NCI-H1417 (cell line): ENCODE measurements at regions not wholly inside any gene's neighbourhood (a gene's known extent, or its start where the extent isn't known, plus 50 kb on each side); places are given as distances from the start of the nearest gene placed in this dataset.
"Not testable (repeated sequence)": the region's sequence is repeated elsewhere in the genome, so short reads cannot be mapped to it uniquely, and the experiment has no call there.

Experiments used
- DNase-seq, 3 experiments: peaks; one replicate each; lab custom pipeline; 2025; lab: John Stamatoyannopoulos, UW

DNA sequence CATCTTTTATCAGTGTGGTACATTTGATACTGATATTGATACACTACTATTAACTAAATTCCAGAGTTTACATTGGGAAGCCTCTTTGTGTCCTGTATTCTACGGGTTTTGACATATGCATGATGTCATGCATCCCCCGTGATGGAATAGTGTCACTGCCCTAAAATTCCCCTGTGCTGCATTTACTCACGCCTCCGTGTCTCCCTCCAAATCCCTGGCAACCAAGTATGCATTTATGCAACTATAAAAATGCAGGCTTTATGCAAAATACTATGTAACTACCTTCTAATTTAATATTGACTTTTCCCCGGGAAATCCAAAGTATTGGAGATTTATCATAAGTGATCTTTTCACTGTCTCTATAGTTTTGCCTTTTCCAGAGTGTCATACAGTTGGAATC is 453.7 kb upstream of the RUNX1 start:
- DNase-seq = no peak

DNA sequence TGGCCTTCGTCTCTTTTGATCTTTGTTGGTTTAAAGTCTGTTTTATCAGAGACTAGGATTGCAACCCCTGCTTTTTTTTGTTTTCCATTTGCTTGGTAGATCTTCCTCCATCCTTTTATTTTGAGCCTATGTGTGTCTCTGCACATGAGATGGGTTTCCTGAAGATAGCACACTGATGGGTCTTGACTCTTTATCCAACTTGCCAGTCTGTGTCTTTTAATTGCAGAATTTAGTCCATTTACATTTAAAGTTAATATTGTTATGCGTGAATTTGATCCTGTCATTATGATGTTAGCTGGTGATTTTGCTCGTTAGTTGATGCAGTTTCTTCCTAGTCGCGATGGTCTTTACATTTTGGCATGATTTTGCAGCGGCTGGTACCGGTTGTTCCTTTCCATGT is 448.4 kb upstream of the RUNX1 start:
- not testable (repeated sequence) for DNase-seq

DNA sequence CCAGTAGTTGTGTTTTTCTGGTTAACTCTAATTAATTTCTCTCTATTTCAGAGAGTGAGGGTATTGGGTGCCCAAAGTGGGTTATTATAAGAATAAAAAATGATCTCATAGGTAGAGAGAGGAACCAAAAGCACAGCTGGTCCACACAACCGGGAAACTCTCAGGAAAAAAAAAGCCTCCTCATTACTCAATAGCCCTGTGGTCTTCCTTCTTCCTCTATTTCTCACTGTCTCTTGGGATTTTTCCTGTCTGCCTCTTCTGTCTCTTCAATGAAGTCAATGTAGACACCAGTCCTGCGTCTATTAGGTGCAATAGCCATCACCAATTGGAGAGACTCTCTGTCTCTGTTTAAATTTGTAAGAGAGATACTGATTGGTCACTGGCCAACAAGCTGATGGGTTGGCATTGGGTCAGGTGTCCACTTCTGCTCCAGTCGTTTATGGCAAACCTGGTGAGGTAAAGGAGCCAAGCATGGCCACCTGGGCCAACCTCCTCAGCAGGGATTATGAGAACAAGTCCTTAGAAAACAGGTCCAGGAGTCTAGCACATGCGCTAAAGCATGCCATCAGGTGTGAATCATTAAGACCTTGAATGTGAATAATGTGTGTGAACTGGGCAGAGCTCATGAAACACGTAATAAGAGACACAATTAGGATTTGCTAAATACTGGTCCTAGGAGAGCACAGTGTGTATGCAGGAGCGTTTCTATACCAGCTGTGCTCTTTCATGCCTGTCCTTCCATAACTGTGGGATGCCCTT is 443.0 kb upstream of the RUNX1 start:
- no peak for DNase-seq

DNA sequence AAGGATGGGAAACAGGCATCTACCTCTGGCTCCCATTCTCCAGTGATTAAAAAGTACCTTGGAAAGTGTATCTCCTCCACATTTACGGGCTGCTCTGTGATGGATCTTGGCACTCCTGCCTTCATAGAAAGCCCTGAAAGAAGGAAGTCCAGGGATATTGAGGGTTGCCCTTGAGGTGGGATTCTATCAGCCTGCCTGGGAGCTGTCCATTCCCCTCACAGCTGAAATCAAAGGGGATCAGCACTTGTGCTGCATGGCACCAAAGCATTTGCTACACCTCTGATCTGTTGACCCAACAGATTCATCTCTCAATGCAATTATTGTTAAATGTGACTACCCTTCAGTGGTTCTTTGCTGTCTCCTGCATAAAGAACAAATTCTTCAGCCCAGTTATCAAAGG is 442.0 kb upstream of the RUNX1 start:
- DNase-seq = no peak

DNA sequence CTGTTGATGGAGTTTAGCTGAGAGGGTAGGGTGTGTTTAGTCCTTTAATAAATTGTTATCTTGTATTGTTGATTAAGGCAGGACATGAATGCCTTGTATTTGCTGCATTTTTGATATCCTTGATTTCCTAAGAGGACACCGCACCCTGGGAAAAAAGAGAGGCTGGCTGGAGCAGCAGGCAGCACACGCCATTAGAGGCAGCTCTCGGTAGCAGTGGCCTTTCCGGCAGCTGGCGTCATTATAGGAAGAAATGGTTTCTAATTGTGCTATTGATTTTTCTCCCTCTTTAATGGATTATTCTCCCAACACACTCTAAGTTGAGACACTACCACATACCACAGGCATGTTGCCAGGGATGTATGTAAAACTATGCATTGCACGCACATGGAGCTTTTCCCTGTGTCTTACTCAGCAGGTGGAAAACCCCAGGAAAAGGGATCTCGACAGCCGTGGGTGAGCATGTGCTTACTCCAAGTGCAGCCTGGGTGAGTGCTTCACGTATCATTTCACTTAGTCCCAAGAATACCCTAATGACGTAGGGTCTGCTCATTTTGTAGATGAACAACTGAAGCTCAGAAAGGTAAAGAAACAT is 440.4 kb upstream of the RUNX1 start:
- peak in 1 of 3 experiments; percentile 26 for DNase-seq

DNA sequence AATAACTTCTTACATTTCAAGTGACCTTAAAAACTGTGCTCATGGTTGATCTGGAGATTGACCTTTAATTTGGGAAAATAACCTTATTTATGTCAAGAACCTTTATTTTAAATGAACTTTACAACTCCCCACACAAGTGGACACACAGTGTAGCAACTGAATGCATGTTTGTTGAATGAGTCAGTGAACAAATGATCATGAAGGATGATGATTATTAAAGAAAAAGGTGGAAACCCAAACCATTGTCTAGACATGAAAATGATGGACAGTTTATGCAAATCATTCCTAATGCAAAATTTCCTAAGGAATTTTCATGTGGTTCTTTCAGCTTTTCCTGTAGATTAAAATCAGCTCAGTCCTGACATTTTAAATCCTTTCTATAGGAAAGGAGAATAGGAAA is 439.8 kb upstream of the RUNX1 start:
- DNase-seq = no peak

DNA sequence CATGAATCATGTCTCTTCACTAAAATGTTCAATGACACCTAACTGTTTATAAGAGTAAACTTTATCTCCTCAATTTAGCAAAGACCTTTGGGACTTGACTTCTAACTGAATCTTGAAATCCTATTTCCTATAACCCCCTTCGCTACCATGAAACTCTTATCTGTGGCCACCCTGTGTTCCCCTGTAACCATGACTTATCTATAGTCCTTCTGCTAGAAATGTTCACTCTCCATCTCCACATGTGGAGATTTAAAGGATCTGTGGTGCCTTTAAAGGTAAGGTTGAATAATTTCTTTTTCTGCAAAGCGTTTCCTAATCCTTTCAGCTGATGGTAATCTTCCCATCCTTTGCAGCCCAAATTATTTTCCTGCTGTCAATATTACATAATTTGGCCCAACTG is 436.3 kb upstream of the RUNX1 start:
- no peak for DNase-seq

DNA sequence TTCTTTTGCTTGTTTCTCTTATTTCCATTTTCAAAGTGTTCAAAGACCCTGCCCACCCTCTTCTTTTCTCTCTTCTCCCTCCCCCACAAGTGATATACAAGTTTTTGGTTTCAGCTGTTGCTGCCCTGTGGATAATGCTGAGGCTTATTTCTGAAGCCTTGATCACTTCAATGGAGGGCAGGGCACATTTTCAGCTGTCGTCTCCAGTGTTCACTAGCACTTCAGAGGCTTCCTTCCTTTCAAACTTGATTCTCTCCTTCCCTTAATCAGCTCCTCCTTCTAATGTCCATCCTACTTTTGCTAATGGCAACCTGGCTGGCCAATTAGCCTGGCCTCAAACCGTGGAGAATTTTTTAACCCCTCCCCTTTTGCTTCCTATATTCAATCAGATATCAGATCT is 435.7 kb upstream of the RUNX1 start:
- DNase-seq = no peak

DNA sequence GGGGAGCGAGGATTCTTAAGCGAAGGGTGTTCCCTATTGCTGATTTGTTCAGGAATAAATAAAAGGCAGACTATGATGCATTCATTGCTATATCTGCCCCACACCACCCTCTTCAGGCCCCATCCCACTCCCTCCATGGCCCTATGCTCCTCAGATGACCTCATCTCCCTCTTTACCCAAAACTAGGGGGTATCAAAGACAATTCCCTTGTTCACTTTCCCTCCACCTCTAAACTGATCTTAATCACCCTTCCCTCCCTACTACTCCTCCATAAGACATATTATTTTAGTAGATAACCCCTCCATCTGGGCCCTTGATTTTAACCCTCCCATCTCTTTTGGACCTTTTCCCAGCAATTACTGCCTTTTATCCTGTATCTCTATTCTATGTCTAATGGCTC is 434.9 kb upstream of the RUNX1 start:
- DNase-seq = no peak

DNA sequence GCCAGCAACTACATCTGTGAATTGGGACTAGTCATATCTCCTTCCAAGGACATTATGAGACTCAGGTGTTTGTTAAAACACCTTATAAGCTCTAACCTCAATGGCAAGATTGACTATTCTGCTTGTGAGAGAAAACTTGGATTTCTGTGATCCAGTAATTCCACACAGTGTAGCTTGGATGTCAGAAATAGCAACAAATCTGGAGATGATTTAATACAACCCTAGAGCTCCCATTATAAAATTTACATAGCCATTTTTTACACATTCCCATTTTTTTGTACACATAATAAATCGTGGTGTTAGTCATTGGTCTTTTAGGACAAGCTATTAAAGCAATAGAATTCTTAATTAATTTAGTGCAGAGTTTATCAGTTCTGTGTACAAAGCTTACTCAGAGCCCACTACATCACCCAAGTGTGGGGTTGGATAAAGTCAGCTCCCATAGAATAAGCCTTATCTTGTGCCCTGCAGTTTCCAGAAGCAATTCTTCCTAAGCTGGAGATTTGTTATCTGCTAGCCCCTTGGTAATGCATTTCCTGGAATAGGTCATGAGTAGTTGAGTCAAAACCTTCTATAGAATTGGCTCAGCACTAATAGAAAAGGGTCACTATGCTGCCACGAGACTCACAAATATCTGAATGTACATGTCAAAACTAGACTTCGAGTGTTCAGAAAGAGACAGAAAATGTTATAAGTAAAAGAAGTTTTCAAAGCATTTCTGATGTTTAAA is 434.0 kb upstream of the RUNX1 start:
- DNase-seq = no peak

DNA sequence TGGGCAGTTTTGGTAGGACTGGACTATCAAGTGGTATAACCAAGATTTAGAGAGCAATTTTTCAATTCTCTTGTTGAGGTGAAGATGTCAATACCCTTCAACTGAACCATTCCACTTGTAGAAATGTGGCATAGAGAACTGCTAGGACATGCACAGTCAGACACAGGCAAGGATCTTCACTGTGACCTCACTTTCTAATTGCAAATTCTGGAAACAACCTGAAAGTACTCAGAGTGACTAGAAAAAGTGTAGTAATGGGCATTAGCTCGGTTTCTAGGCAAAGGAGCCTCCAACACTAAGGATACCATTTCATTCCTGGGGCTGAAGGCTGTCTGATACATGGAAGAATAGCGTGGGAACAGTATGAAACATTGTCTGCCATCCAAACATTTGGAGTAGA is 433.0 kb upstream of the RUNX1 start:
- no peak for DNase-seq

DNA sequence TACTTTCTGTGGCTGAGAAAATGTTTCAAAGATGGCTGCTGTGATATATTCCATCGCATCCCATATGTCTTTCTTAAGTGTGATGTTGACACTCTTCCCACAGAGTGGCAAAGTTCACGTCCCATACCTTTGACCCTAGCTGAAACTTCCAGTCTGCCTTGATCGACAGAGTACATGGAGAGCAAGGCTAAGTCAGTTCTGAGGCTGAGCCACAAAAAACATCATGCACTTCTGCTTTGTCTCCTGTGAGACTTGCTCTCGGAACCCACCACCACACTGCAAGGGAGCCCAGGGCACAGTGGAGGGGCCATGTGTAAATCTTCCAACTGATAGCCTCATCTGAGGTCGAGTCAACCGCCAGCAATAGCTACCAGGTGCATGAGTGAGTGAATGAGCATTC is 431.9 kb upstream of the RUNX1 start:
- DNase-seq = no peak

DNA sequence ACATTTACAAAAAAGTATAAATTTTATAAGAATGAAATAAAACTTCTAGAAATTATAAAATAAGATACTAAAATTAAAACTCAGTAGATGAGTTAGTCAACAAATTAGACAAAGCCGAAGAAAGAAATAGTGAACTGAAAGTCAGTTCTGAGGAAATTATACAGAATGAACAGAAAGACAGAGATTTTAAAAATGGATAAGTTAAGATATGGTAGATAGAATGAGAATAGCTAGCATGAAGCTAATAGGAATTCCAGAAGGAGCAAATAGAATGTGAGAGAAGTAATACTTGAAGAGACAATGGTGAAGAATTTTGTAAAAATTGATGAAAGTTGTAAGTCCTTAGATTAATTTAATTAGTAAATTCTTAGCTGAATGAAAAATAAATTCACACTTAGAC is 430.4 kb upstream of the RUNX1 start:
- no peak for DNase-seq

DNA sequence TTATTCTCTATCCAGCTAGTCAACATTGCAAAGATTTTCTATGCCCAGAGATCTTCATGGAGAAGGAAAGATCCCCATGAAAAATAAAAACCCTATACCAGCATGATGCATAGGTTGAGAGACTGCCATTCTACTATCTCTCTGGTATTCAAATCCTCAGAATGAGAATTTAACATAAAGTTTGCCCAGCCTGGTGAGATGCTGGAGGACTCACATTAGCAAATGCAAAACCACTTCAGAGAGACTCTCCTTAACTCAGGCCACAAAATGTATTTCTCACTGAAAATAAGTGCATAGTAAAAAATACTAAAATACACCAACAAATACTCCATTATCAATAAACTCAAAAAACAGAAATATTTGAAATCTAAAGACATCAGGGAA is 430.0 kb upstream of the RUNX1 start:
- DNase-seq = no peak

DNA sequence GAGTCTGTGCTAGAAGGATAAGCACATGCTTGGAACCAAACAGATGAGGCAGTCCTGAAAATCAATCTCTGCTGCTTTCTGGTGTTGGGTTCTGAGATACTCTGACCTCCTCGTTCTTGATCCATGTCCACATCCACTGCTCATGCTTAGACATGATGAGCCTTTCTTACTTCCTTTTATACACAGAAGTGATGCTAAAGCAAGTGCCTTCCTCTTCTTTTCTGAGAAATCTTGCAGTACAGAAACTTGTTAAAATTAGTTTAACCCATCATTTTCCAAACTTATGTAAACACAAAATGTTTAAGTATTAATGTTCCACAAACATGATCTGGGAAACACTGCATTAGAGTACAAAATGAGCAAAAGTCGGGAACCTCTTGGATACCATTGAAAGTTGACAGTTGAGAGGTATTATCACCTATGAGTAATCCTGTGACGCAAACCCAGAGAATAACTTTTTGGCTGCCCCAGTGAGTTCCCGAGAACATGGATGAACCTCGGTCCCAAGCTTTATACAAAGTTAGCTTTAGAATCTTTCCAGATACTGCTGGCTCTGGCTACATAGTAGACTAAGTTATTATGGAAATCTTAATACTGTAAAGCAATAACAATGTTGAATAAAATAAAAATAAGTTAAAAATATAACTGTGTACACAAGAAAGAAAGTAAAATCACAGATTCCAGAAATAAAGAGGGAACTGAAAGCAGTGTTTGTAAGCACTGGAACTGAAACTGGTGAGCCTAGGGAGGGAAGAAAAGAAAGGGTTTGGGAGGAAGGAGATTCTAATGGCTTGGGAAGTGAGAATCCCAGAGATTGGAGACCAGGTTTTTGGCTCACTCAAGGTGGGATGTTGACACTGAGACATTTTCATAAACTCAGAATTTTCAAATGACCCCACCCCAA is 429.3 kb upstream of the RUNX1 start:
- DNase-seq = no peak

DNA sequence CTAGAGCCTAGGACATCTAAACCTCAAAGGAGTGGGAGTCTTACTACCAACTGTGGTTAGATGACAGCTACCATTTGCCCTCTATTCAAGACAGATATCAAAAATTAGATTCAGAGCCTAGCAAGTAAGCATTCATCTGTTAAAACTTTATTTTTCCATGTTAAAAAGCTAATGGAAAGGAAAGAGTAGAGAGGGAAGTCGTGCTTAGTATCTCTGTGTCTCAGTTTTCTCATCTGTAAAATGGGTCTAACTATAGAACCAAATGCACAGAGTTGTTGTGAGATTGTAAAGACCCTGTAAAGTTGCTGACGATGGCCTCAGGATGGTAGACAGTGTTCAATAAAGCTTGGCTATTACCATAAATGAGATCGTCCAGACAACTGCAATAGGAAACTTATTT is 428.5 kb upstream of the RUNX1 start:
- no peak for DNase-seq

DNA sequence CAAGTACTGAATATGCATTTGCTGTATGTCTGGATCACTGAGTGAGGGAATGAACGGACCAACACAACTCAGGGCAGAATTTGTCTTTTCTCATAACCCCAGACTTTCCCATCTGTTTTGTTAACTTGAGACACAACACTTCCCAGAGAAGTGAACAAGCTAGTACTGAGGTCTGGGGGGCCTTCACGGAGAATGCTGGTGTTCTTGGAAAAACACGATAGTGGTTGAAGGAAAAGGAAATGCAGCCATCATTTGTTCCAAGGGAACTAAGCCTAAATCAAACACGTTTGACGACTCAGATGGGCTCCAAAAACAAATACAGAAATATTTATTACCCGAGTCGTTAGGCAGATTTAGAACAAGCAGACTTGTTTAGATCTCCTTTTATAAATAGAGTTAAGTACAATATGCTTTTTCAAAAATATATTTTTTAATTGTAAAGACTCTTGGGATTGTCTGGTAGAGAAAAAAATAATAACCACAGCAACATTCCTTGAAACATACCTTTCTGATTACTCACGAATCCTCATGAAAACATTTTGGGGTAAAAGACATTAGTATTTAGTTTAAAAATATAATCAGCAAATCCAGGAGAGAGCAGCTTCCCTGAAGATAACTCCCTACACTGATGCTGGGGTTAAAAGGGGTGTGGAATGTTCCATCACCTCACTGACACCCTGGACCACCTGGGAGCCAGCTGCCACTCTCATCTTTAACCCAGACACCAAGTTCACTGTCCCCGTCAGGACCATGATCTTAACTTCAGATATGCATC is 427.7 kb upstream of the RUNX1 start:
- DNase-seq = no peak

DNA sequence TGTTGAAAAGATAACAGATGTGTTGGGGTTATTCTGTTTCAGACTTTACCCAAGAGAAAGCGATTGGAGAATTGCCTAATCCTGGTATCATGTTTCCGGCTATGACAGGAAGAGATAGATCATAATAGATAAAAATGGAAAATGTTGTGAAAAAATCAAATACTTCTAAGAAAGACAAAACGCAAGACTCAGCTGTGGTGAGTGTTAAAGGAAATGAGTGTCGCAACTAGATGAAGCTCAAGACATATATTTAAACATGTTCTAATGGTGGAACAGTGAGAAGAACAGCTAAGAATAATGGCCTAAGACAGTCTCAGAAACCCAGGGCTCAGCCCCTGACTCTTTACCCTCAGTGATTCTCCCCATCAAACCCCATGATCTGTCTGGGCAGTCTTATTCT is 426.7 kb upstream of the RUNX1 start:
- DNase-seq = no peak

DNA sequence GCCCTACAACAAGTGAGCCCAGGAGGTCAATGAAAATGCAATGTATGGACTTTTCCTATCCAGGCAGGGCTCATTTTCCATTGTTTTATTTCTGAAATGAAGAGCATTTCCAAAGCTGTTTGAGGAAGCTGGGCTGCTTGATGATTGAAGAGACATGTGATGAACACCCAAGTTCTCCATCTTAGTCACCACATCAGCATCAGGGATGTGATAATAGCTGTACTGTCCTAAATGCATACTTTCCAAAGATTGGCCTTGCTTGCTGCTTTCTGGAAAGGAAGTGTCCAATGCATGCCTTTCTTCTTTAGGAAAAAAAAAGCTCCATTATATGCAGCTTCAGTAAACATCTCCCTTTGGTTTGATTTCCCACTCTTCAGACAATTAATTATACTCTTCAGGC is 425.9 kb upstream of the RUNX1 start:
- DNase-seq = no peak

DNA sequence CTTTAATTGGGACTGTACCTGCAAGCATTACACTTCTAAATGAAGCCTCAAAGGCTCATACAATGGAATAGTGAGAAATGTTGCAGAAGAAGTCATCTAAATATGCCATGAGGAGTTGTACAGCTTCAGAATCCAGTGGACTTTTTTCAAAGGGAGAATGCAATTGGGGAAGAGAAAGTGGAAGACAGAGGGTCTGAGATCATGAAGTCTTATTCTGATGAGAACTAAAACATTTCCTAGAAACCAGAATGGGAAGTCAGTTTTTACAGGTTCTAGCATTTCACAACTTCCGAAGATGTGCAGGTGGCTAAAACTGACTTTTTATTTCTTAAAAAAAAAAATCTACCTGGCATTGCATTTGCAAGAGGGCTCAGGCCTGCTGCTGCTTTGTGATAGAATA is 424.4 kb upstream of the RUNX1 start:
- no peak for DNase-seq

DNA sequence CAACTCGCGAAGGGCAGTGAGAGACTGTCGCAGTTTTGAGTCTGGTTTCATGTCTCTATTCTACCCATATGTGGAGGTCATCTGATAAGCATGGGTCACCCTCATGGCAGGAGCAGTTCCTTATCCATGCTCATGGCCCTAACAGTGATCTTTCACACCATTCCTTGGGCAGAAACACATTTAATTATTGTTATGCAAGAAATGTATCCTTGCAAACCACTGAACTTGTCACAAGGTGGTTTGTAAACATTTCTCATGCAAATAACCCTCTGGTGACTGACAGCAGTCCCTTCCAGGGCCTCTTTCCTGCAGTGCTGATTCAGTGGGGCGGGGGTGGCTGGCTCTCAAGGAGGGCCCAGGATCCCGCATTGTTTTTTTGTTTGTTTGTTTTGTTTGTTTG is 421.4 kb upstream of the RUNX1 start:
- DNase-seq = no peak

DNA sequence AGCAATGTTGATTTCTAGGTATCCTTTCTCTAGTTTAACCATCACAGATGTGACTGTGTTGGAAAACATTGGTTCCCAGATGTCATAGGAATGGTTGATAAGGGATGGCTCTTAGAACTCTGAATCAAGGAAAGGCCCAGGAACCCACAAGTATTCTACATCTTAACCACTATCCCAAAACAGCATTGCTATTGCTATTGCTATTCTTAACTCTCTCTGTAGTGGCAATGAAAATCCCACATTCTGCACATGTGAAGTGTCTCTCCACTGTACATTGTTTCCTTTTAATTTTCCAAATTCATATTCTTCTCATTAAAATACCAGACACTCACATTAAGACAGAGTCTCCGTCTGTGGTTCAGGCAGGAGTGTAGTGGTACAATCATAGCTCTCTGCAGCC is 420.4 kb upstream of the RUNX1 start:
- DNase-seq = no peak
